ENCODE measurements at regions not wholly inside any gene's neighbourhood (a gene's known extent, or its start where the extent isn't known, plus 50 kb on each side); places are given as distances from the start of the nearest gene placed in this dataset.

DNA sequence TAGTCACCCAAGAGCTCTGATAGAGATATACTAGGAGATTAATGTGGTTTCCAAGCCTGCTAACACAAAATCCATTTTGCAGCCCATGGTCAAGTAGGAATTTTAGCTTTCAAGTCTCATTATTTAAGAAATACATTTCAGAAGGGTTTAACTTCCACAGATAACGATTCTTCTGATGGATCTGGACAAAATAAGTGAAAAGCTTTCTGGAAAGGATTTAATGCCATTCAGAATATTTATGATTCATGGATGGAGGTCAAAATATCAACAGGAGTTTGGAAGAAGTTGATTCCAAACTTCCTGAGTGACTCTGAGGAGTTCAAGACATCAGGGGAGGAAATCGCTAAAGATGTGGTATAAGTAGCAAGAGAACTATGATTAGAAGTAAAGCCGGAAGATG is 214.6 kb downstream of the ATXN7L3B start:
- TF ChIP-seq, protein P1, sequence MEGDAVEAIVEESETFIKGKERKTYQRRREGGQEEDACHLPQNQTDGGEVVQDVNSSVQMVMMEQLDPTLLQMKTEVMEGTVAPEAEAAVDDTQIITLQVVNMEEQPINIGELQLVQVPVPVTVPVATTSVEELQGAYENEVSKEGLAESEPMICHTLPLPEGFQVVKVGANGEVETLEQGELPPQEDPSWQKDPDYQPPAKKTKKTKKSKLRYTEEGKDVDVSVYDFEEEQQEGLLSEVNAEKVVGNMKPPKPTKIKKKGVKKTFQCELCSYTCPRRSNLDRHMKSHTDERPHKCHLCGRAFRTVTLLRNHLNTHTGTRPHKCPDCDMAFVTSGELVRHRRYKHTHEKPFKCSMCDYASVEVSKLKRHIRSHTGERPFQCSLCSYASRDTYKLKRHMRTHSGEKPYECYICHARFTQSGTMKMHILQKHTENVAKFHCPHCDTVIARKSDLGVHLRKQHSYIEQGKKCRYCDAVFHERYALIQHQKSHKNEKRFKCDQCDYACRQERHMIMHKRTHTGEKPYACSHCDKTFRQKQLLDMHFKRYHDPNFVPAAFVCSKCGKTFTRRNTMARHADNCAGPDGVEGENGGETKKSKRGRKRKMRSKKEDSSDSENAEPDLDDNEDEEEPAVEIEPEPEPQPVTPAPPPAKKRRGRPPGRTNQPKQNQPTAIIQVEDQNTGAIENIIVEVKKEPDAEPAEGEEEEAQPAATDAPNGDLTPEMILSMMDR (IDR thresholded peaks at IDR 0.05), result no peak
- no peak for TF ChIP-seq POLR2A (IDR thresholded peaks at IDR 0.05)
- TF ChIP-seq EP300 (IDR thresholded peaks at IDR 0.05), result no peak
